ENCODE measurements at regions not wholly inside any gene's neighbourhood (a gene's known extent, or its start where the extent isn't known, plus 50 kb on each side); places are given as distances from the start of the nearest gene placed in this dataset.

- TF ChIP-seq POLR2A (IDR thresholded peaks at IDR 0.05; ENCODE audit: low read depth, low read length) (no peak), CTCF (conservative IDR thresholded peaks at IDR 0.05; ENCODE audit: low read depth, low read length) (no peak), USF2 (IDR thresholded peaks at IDR 0.05; ENCODE audit: low read depth, low read length) (no peak), CEBPB (IDR thresholded peaks at IDR 0.05; ENCODE audit: low read depth, low read length) (no peak), RCOR1 (IDR thresholded peaks at IDR 0.05; ENCODE audit: insufficient replicate concordance, low read length) (no peak)
Observed at GRCh38 chr5:103915081-103915480, 352.5 kb upstream of the NUDT12 start.

All from IMR-90 (cell line).